Mononuclear cell (primary cell): ENCODE measurements at regions not wholly inside any gene's neighbourhood (a gene's known extent, or its start where the extent isn't known, plus 50 kb on each side); places are given as distances from the start of the nearest gene placed in this dataset.

Source experiments
- H3K27me3 ChIP-seq: 2 replicates; pipeline ENCODE4 v1.6.0; 2011; ENCODE audit warnings: low read length, control low read depth; ENCODE audit not compliant: insufficient read depth
- H3K4me1 ChIP-seq: 2 replicates; pipeline ENCODE4 v1.5.1; 2011; ENCODE audit warnings: mild to moderate bottlenecking, low read length, control low read depth; ENCODE audit not compliant: insufficient read depth
- H3K4me3 ChIP-seq: 2 replicates; pipeline ENCODE4 v1.5.1; 2011; ENCODE audit warnings: mild to moderate bottlenecking, low read length, moderate library complexity
- H3K9me3 ChIP-seq: 2 replicates; pipeline ENCODE4 v1.5.1; 2011; ENCODE audit warnings: low read depth, mild to moderate bottlenecking, control low read depth, low read length

DNA sequence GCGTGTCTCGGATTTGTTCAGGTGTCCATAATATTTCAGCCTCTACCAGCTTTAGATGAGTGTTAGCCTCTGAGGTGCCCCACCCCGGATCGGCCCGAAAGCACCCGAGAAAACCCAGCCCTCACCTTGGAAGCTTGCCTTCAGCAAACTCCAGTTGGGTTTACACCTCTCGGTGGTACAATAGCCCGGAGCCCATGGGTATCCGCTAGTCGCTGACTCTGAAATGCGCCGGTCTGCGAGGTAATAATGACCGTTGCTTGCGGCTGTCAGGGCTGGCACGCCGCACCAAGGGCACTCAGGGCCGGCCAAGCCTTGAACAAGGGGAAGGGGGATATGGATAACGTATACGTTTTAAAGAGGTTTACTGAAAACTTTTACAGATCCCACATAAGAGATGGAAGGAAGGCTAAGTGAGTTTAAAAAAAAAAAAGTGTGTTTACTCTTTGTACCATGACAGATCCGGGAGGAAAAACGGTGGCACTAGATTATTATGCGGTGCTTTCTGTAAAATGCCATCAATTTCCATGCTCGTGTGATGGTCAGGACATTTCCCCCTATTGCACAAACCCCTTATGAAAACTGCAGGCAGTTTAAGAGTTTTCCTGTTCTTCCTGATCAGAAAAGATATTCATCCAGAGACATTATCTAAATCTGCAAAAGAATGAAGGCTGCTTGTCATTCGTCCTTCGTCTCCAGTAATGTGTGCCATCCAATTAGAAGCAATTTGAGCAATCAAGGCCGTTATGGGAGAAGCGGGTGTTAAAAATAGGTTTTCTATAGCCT, 124.2 kb downstream of the TMEM161B start:
- no peaks in the 10 kb centered on the region for H3K9me3 ChIP-seq
- H3K4me1 ChIP-seq, result peaks cover 34% of the 10 kb centered on the region

DNA sequence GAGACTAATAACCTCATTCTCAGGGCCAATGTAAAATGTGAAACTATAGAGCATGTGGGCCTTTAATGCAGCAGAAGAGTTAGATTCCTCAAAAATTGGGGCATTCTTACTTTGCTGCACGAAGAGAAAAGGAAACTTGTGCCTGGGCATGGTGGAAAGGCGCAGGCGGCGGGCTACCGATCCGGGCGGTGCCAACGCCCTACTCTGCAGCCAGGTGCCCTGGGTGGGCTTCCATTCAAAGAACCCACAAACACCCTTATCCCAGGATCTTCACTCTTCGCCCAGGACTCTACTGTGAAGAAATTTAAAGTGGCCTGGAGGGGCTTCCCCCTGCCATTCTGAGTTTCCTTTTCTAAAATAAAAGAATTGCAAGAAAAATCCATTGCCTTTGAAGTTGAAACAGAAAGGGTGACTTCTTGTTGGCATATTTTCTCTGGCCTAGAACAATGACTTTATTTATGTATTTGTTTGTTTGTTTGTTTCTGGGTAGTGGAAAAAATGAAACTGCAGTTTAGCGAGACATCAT, 124.9 kb downstream of the TMEM161B start:
- Histone ChIP-seq H3K4me3 (no peak overlapping the region), H3K9me3 (no peaks in the 10 kb centered on the region), H3K27me3 (peaks cover 94% of the 10 kb centered on the region), H3K4me1 (peaks cover 34% of the 10 kb centered on the region)

More for the DNA sequence above, 124.2 kb downstream of the TMEM161B start:
- peaks cover 88% of the 10 kb centered on the region for H3K27me3 ChIP-seq
- no peak overlapping the region for H3K4me3 ChIP-seq

DNA sequence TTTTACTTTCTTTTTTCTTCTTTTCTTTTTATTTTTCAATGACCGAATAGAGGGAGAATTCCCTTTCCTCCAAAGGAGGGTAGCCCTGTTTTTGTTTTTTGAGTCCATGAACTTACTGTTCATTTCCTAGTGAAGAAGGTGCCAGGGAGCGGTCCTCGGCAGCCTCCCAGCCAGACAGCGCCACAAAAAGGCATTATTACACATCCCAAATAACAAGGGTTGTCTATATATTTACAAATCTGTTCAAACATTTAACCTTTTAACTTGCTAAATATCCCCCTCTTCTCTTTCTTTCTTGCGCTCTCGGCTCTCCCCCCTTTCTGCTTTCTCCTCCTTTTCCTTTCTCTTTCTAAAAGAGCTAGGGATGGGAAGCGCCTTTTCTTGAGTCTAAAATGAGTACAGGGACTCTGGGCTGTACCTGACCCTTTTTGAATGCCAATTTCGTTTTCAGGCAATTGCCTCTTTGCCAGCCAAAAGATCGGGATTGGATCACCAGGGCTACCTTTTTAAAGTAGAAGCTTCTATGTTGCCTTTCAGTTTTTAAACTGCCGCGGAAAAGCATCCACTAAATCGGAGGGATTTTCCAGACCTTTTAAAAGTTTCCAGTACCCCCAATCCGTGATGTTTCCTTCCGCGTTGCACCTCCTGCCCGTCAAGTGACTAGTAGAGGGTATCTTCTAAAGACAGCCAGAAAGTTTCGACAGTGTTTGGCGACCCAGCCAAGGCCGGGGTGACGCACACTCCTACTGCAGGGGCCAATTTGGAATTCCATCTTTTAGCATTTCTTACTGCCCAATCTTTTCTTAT, 125.6 kb downstream of the TMEM161B start:
- H3K4me3 ChIP-seq, result no peak overlapping the region
- H3K27me3 ChIP-seq, result peaks cover 92% of the 10 kb centered on the region
- H3K4me1 ChIP-seq, result peaks cover 34% of the 10 kb centered on the region
- no peaks in the 10 kb centered on the region for H3K9me3 ChIP-seq

DNA sequence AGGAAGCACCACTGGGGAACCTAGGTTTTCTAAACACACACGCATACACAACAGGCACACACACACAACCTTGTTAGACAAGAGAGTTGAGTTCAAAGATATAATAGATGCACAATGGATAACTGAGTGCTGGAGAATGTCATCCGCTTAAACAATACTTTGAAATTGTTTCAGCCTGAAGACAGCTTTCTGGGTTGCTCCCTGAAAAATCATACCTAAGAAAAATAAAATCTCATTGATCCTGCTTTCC, 126.1 kb downstream of the TMEM161B start:
- Histone ChIP-seq H3K27me3 (peaks cover 92% of the 10 kb centered on the region), H3K4me3 (no peak overlapping the region), H3K9me3 (no peaks in the 10 kb centered on the region), H3K4me1 (peaks cover 34% of the 10 kb centered on the region)

DNA sequence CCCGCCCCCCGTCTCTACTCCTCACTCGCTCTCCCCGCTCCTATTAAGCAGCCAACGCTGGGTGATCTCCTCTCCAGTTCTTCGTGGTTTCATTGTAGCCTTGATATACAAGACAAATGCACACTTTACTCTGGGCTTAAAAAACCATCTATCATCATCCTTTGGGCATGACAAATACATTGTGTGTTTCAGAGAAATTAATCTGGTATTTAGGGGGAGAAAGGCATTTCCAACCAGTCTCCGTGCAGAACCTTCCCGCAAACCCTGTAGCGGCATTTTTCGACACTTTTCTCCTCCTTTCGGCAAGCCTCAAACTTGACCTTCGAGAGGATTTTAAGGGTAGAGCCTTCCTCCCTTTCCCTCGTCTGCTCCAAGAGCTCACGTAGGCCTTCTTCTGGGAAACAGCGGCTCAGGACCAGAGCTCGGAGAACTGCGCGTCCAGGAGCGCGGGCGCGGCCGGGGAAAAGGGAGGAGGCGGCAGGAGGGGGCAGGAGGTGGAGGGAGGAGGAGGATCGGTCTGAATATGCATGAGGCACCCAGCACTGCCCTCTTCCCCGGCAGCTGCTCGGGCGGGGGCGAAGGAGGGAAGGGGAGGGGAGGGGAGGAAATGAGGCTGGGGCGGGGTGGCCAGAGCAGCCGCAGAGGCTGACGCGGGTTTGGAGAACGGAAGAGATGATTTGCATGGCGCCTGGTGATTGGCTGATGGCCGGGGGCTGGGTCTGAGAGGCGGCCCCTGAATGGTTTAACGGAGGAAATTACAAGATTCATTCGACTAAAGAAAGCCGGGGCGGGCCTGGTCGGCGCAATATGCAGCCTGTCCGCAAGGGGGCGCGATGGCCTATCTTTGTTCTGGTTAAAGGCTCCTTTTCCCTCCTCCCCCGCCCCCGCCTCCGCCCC, 127.5 kb downstream of the TMEM161B start:
- Histone ChIP-seq H3K27me3 (peaks cover 84% of the 10 kb centered on the region), H3K4me3 (peak overlapping the region; percentile 25), H3K4me1 (peaks cover 34% of the 10 kb centered on the region), H3K9me3 (no peaks in the 10 kb centered on the region)

DNA sequence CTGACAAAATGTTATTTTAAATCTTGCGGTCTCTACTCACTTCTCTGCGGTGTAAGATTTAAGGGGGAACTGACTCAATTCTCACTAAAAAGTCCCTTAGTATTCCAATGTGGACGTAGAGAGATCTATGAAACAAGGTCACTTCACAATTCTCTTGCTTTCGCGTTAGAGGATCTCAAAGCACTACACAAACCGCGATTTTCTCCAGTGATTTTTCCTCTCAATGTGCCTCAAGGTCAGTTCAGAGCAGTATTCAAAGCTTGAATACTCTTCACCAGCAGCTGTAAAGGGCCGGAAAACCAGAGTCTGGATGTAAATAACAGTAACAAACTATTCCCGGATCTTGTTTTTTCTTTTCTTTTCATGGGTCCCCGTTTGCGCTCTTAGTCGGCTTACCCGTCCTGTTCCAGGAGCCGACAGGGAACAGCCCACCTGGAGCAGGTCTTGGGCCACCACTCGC, 128.2 kb downstream of the TMEM161B start:
- Histone ChIP-seq H3K4me1 (peaks cover 29% of the 10 kb centered on the region), H3K27me3 (peaks cover 80% of the 10 kb centered on the region), H3K9me3 (no peaks in the 10 kb centered on the region), H3K4me3 (no peak overlapping the region)

DNA sequence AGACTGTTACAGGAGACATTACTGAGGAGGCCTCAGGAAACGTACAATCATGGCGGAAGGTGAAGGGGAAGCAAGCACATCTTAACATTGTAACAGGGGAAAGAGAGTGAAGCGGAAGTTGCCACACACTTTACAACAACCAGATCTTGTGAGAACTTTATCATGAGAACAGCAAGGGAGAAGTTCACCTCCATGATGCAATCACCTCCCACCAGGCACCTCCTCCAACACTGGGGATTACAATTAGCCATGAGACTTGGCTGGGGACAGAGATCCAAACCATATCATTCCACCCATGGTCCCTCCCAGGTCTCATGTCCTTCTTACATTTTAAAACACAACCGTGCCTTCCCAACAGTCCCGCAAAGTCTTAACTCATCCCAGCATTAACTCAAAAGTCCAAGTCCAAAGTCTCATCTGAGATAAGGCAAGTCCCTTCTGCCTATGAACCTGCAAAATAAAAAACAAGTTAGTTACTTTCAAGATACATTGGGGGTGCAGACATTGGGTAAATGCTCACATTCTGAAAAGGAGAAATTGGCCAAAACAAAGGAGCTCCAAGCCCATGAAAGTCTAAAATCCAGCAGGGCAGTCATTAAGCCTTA, 138.3 kb downstream of the TMEM161B start:
- H3K9me3 ChIP-seq, result no peaks in the 10 kb centered on the region
- H3K4me3 ChIP-seq, result no peak overlapping the region
- peaks cover 8% of the 10 kb centered on the region for H3K27me3 ChIP-seq
- no peaks in the 10 kb centered on the region for H3K4me1 ChIP-seq

DNA sequence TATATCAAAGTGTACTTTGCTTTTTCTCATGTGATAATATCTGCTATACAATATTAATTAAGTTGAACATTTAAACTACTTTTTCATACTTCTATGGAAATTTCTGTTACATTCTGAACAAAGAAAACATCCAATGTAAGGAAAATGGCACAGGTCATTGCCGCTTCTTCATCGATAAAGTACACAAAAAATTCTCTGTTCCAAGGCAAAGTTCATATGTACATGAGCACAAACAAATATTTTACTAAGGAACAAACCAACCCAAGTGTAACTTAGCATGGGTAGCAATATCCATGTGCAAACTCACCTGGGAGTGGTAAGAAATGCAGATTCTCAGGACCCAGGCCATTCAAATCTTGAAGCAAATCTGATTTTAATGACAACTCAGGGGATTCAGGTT, 139.8 kb downstream of the TMEM161B start:
- Histone ChIP-seq H3K4me3 (no peak overlapping the region), H3K27me3 (peaks cover 8% of the 10 kb centered on the region), H3K4me1 (no peaks in the 10 kb centered on the region), H3K9me3 (no peaks in the 10 kb centered on the region)

DNA sequence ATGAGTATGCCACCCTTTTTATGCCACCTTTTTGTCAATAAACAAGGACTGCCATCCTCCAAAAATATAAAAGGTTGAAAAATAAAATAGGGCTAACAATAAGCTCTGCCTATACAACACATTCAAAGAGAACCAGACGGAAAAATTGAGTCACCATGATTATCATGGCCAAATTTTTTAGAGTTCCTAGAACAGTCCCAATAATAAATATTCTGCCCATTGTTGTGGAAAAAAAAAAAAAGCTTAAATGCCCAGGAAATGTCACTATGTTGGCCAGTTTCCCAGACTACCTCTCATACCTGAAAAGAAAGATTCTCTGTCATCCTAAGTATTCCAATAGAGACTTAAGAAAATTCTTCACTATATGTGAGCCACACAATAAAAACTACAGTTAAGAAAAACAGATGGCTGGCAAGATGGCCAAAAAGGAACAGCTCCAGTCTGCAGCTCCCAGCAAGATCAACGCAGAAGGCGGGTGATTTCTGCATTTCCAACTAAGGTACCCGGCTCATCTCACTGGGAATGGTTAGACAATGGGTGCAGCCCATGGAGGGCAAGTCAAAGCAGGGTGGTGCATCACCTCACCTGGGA, 149.0 kb downstream of the TMEM161B start:
- H3K27me3 ChIP-seq, result no peaks in the 10 kb centered on the region
- H3K4me1 ChIP-seq, result no peaks in the 10 kb centered on the region
- H3K4me3 ChIP-seq, result no peak overlapping the region
- no peaks in the 10 kb centered on the region for H3K9me3 ChIP-seq

DNA sequence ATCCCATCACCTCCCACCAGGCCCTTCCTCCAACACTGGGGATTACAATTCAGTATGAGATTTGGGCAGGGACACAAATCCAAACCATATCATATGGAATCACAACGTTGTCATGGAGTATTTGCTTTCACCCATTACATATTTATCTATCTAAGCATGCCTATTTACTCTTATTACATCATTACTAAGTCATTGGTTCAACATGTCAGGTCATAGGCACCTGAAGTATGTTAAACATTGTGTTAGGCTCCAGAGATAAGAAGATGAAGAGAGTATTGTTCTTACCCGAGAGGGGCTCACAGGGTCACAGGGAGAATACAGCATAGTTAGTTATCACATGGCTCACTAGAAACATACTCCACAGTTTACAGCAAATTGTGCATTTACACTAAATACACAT, 150.5 kb downstream of the TMEM161B start:
- Histone ChIP-seq H3K9me3 (no peaks in the 10 kb centered on the region), H3K4me3 (no peak overlapping the region), H3K4me1 (no peaks in the 10 kb centered on the region), H3K27me3 (no peaks in the 10 kb centered on the region)

DNA sequence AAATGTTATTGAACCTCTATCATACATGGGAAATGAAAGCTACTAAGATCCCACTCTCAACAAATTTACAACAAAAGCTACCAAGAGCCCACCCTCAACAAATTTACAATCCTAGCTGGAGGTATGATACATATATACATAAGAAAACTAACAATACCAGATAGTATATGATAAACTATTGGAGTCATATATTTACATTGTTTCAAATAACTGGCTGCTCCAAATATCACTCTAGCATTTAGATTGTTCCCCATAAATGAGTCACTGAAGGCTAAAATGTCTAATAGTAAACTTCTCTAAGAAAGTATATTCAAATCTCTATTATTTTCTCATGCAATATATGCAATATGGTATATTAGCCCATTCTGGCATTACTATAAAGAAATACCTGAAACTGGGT, 151.1 kb downstream of the TMEM161B start:
- H3K27me3 ChIP-seq, result no peaks in the 10 kb centered on the region
- H3K4me3 ChIP-seq, result no peak overlapping the region
- no peaks in the 10 kb centered on the region for H3K4me1 ChIP-seq
- H3K9me3 ChIP-seq, result no peaks in the 10 kb centered on the region

DNA sequence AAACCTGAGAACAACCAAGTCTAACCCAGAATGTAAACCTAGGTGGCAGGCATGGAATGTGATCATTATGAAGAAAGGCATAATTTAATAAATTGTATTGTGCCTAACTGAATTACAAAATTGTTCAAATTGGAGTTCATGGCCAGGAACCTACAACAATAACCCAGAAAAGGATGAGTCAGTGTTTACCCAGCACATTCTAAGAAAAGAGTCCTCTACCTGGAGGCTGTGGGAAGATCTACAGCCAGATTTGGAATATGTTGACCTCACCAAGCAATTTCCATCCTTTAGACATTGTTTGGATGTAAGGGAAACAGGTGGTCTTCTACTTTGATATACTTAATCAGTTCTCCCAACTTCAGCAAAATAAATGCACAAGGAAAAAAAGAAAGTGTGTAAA, 152.2 kb downstream of the TMEM161B start:
- no peaks in the 10 kb centered on the region for H3K4me1 ChIP-seq
- no peaks in the 10 kb centered on the region for H3K27me3 ChIP-seq
- no peaks in the 10 kb centered on the region for H3K9me3 ChIP-seq
- no peak overlapping the region for H3K4me3 ChIP-seq

DNA sequence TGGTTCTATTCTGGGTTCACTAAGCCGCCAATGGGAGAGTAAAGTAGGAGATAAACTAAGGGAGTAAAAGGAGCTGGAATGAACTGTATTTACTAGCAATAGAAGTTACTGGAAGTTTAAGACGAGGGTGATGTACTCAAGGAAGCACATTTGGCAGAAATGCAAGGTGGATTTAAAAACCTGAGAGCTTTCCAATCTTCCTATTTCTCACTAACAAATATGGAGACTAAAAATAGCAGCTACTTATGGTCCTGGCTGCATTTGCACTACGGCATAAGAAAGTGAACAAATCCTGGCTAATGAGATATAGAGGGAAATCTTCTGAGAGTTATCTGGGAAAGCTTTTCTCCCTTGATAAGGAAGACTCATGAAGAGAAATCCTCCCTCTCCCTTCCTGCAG, 153.4 kb downstream of the TMEM161B start:
- no peaks in the 10 kb centered on the region for H3K9me3 ChIP-seq
- no peaks in the 10 kb centered on the region for H3K27me3 ChIP-seq
- no peak overlapping the region for H3K4me3 ChIP-seq
- no peaks in the 10 kb centered on the region for H3K4me1 ChIP-seq

DNA sequence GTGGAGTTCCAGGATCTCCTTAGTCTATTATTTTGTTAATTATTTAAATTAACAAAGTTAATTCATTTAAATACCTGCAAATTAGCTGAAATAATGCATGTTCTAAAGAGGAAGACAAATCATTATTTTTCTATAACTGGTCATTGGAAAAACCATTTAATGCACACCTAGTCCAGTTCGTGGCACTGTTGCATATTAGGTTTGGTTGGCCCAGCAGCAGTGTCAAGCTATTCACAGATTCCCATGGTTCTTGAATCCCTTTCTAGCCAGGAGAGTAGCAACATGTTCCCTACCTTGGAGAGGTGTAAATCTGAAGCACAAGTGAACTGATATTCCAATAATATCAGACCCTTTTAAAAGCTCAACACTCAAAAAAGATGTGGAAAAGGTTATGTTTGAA, 155.2 kb downstream of the TMEM161B start:
- Histone ChIP-seq H3K9me3 (no peaks in the 10 kb centered on the region), H3K4me1 (no peaks in the 10 kb centered on the region), H3K27me3 (no peaks in the 10 kb centered on the region), H3K4me3 (no peak overlapping the region)
